ENCODE measurements at regions not wholly inside any gene's neighbourhood (a gene's known extent, or its start where the extent isn't known, plus 50 kb on each side); places are given as distances from the start of the nearest gene placed in this dataset.

- TF ChIP-seq TAF1 (IDR thresholded peaks at IDR 0.05; ENCODE audit: borderline replicate concordance, low read depth, low read length) (no peak), CTCF (IDR thresholded peaks at IDR 0.05 in 2 of 3, conservative IDR thresholded peaks at IDR 0.05 in 1 of 3; ENCODE audit: control insufficient read depth in 2 of 3, extremely low read depth in 1 of 3, insufficient read depth in 1 of 3, low read depth in 3 of 3, low read length in 3 of 3) (no peak)
Measured at GRCh38 chr3:163039636-163040035, 1543.0 kb downstream of the OTOL1 start.
